ENCODE measurements at regions not wholly inside any gene's neighbourhood (a gene's known extent, or its start where the extent isn't known, plus 50 kb on each side); places are given as distances from the start of the nearest gene placed in this dataset.

- TF ChIP-seq CTCF (IDR thresholded peaks at IDR 0.05) (no peak), POLR2A (IDR thresholded peaks at IDR 0.05) (no peak)
- intact Hi-C loops (cut with DNase I; ENCODE audit: low total_unique reads) = no loop called here
- Histone ChIP-seq H3K27me3 (no peaks in the 10 kb centered on the region), H3K4me1 (no peaks in the 10 kb centered on the region), H3K36me3 (no peaks in the 10 kb centered on the region), H3K9me3 (no peaks in the 10 kb centered on the region), H3K27ac (peak overlapping the region; percentile 49 to 71), H3K4me3 (no peak overlapping the region)
- no peak for DNase-seq
Measured at GRCh38 chr9:18022642-18023041, 443.8 kb downstream of the SH3GL2 start.

- Histone ChIP-seq H3K36me3 (no peaks in the 10 kb centered on the region), H3K4me3 (no peak overlapping the region), H3K4me1 (no peaks in the 10 kb centered on the region), H3K27ac (peak overlapping the region; percentile 19 to 71), H3K9me3 (no peaks in the 10 kb centered on the region), H3K27me3 (no peaks in the 10 kb centered on the region)
- intact Hi-C loops (cut with DNase I; ENCODE audit: low total_unique reads) = no loop called here
- TF ChIP-seq POLR2A (IDR thresholded peaks at IDR 0.05) (no peak), CTCF (IDR thresholded peaks at IDR 0.05) (no peak)
- no peak for DNase-seq
Measured at GRCh38 chr9:18023332-18023731, 444.5 kb downstream of the SH3GL2 start.

GRCh38 chr9:18032636-18033035 is 441.3 kb upstream of the ADAMTSL1 start:
- no peaks in the 10 kb centered on the region for H3K4me1 ChIP-seq
- TF ChIP-seq POLR2A (IDR thresholded peaks at IDR 0.05) (no peak), CTCF (IDR thresholded peaks at IDR 0.05) (no peak)
- no peak for DNase-seq
- no peak overlapping the region for H3K4me3 ChIP-seq
- no peaks in the 10 kb centered on the region for H3K36me3 ChIP-seq
- intact Hi-C loops (cut with DNase I; ENCODE audit: low total_unique reads) = no loop called here
- H3K9me3 ChIP-seq = no peaks in the 10 kb centered on the region
- H3K27me3 ChIP-seq = no peaks in the 10 kb centered on the region
- no peak overlapping the region for H3K27ac ChIP-seq

- no peak overlapping the region for H3K27ac ChIP-seq
Measured at GRCh38 chr9:18036422-18037187, 437.3 kb upstream of the ADAMTSL1 start.

More at GRCh38 chr9:18036422-18037187, 437.3 kb upstream of the ADAMTSL1 start:
- Histone ChIP-seq H3K4me3 (no peak overlapping the region), H3K36me3 (no peaks in the 10 kb centered on the region), H3K9me3 (no peaks in the 10 kb centered on the region), H3K27me3 (no peaks in the 10 kb centered on the region), H3K4me1 (no peaks in the 10 kb centered on the region)
- TF ChIP-seq POLR2A (IDR thresholded peaks at IDR 0.05) (no peak), CTCF (IDR thresholded peaks at IDR 0.05) (no peak)
- no peak for DNase-seq
- intact Hi-C loops (cut with DNase I; ENCODE audit: low total_unique reads) = no loop called here

All from uterus (tissue), 3 donors.